ENCODE measurements at regions not wholly inside any gene's neighbourhood (a gene's known extent, or its start where the extent isn't known, plus 50 kb on each side); places are given as distances from the start of the nearest gene placed in this dataset.

DNA sequence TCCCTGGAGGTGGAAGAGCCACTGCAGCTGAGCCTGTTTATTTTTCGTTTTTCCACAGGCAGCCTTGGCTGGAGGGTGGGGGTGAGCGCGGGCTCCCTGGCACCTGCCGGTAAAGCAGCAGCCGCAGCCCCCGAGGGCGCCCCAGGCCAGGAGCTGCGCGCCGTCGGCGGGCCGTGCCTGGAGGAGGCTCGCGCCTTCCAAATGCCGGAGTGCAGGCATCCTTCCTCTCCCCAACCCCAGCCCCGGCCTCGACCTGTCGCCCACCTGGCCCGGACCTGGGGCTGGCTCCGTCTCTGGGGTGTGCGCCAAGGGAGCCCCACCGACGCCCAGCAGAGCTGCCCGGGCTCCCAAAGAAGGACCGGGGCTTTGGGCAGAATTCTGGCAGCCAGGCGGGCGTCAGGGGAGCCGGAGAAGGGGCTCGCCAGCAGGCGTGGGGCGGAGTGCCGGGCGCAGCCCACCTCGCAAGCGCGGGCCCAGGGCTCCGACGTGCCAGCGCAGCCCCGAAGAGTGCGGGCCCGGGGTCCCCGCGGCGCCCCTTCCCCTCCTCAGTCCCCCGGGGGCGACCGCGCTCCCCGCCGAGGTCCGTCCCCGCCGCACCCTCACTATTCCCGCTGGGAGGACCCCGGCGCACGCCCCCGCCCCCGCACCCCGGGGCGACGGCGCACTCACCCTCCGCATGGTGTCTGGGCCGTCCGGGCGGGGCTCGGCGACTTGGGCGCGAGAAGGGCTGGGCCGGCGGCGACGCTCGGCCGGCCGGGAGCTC lies 130.3 kb downstream of the NDUFA12 start:
- intact Hi-C loops (cut with micrococcal nuclease), result loop anchor here (10.0 kb wide), 1 partner anchor 268 kb away; no protein-coding TSS in a partner anchor
- no peak overlapping the region for H3K4me3 Mint-ChIP-seq
- DNase-seq, result no peak
- H3K4me1 Mint-ChIP-seq (ENCODE audit: low read depth), result peaks cover 17% of the 10 kb centered on the region
- CTCF ChIA-PET, result no interaction called here
- H3K9me3 Mint-ChIP-seq, result no peaks in the 10 kb centered on the region
- POLR2A ChIA-PET, result interaction anchor here (0.6 to 0.7 kb wide), 2 partner anchors 60 to 315 kb away, joined by 4 read pairs; no protein-coding TSS in a partner anchor
- peaks cover 54% of the 10 kb centered on the region for H3K27me3 Mint-ChIP-seq
- no peak overlapping the region for H3K27ac Mint-ChIP-seq
- H3K36me3 Mint-ChIP-seq, result no peaks in the 10 kb centered on the region

DNA sequence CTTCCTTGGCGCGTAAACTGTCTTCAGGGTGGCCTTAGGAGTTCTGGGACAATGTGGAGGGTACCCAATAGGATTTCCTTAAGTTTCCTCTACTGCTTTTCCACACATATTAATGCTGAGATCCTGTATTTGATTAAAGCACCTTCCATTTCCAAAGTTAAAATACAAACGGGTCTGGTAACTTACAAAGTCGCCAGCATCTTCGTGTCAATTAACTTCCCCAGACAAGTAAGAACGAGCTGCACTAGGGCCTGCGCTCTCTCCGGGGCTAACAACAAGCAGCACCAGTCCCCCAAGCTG lies 130.9 kb downstream of the NDUFA12 start:
- no peak overlapping the region for H3K27ac Mint-ChIP-seq
- H3K4me3 Mint-ChIP-seq, result no peak overlapping the region
- peaks cover 51% of the 10 kb centered on the region for H3K27me3 Mint-ChIP-seq
- intact Hi-C loops (cut with micrococcal nuclease), result loop anchor here (10.0 kb wide), 1 partner anchor 268 kb away; no protein-coding TSS in a partner anchor
- POLR2A ChIA-PET, result interaction anchor here (0.6 to 0.7 kb wide), 2 partner anchors 61 to 314 kb away, joined by 4 read pairs; no protein-coding TSS in a partner anchor
- no peaks in the 10 kb centered on the region for H3K9me3 Mint-ChIP-seq
- peaks cover 17% of the 10 kb centered on the region for H3K4me1 Mint-ChIP-seq (ENCODE audit: low read depth)
- no peak for DNase-seq
- H3K36me3 Mint-ChIP-seq, result no peaks in the 10 kb centered on the region
- CTCF ChIA-PET, result no interaction called here

DNA sequence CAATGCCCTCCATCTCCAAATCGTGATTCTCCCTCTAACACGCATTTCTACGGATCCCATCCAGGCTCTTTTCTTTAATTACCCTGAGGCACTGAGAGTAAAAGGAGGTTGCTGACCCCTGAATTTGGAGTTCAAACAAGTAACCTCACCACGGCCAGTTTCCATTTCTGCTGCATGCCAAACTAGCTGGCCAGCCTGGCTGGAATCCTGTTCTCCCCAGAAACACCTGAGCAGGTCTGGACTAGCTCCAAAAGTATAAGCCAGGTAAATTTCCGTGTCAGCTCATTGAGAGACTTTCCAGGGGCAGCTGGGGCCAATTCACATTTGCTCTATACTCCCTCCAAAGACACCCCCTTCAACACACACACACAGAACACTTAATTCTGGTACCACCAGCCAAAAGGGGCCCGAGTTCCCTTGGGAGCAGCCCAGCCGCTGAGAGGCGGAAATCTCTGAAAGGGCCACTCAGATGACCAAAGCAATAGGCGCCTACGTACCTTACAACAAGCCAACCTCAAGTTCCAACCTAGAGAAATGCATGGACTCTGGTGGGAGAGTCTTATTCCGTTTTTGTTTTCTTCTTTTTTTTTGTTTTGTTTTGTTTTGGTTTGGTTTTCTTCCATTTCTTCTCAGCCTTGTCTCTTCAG lies 131.4 kb downstream of the NDUFA12 start:
- intact Hi-C loops (cut with micrococcal nuclease), result loop anchor here (10.0 kb wide), 1 partner anchor 267 kb away; no protein-coding TSS in a partner anchor
- POLR2A ChIA-PET, result interaction anchor here (0.6 to 0.7 kb wide), 3 partner anchors 61 to 1237 kb away, joined by 3 to 4 read pairs (median 4); no protein-coding TSS in a partner anchor
- no peaks in the 10 kb centered on the region for H3K36me3 Mint-ChIP-seq
- no peak overlapping the region for H3K27ac Mint-ChIP-seq
- H3K9me3 Mint-ChIP-seq, result no peaks in the 10 kb centered on the region
- peaks cover 49% of the 10 kb centered on the region for H3K27me3 Mint-ChIP-seq
- H3K4me1 Mint-ChIP-seq (ENCODE audit: low read depth), result peaks cover 17% of the 10 kb centered on the region
- CTCF ChIA-PET, result no interaction called here
- no peak for DNase-seq
- no peak overlapping the region for H3K4me3 Mint-ChIP-seq

DNA sequence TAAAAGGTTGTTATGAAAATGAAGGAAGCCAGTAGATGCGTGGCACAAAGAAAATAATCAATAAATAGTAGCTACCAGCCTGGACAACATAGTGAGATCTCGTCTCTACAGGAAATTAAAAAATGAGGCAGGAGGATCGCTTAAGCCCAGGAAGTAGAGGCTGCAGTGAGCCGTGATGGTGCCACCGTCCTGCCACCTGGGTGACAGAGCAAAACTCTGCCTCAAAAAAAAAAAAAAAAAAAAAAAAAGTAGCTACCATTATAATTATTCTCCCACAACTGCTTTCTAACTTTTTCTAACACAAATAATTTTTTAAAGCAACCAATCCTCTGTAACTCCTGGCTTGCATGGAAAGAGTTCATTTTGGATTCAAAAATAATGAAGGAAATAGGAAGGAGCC lies 133.0 kb downstream of the NDUFA12 start:
- Mint-ChIP-seq H3K9me3 (no peaks in the 10 kb centered on the region), H3K27ac (no peak overlapping the region), H3K27me3 (peaks cover 43% of the 10 kb centered on the region), H3K4me3 (no peak overlapping the region), H3K4me1 (ENCODE audit: low read depth) (peaks cover 14% of the 10 kb centered on the region), H3K36me3 (no peaks in the 10 kb centered on the region)
- ChIA-PET POLR2A (no interaction called here), CTCF (no interaction called here)
- intact Hi-C loops (cut with micrococcal nuclease), result loop anchor here (10.0 kb wide), 1 partner anchor 266 kb away; no protein-coding TSS in a partner anchor
- DNase-seq, result no peak

DNA sequence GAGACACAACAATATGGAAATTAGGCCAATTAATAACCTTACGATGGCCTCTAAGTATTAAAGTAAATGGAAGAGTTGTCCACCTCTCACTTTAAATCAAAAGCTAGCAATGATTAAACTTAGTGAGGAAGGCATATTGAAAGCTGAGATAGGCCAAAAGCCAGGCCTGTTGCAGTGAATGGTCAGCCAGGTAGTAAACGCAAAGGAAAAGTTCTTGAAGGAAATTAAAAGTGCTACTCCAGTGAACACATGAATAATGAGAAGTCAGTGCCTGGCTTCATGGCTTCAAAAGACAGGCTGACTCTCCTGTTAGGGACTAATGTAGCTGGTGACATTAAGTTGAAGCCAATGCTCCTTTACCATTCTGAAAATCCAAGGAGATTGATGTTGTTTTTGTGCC lies 135.3 kb downstream of the NDUFA12 start:
- intact Hi-C loops (cut with micrococcal nuclease), result no loop called here
- no peak for DNase-seq
- Mint-ChIP-seq H3K36me3 (no peaks in the 10 kb centered on the region), H3K4me1 (ENCODE audit: low read depth) (no peaks in the 10 kb centered on the region), H3K27ac (no peak overlapping the region), H3K27me3 (peaks cover 27% of the 10 kb centered on the region), H3K4me3 (no peak overlapping the region), H3K9me3 (no peaks in the 10 kb centered on the region)
- ChIA-PET POLR2A (no interaction called here), CTCF (no interaction called here)

DNA sequence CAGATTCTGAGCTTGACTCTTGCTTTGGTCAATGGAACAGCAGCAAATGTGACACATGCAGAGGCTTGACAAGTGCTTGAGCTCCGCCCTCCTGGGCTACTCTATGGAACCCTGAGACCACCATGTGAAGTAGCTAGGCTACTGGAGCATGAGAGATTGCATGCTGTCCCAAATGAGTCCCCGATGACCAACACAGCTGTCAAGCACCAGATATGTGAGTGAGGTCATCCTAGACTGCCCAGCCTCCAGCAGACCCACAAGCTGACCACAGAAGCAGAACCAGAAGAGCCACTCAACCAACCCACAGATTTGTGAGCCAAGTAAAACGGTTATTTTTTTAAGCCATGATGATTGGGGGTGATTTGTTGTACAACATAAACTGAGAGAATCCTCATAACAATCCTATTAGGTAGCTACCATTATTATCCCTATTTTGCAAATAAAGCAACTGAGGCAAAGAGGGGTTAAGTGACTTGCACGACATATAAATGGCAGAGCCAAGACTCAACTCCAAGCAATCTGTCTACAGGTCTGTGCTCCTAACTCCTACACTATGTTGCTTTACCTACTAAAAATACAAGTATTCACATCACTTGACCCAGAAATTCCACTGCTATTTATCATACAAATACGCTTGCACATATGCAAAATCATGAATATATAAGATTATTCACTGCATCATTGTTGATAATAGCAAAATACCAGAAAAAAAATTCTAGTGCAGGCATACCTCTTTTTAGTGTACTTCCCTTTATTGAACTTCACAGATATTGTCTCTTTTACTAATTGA lies 136.2 kb downstream of the NDUFA12 start:
- Mint-ChIP-seq H3K4me3 (no peak overlapping the region), H3K9me3 (no peaks in the 10 kb centered on the region), H3K36me3 (no peaks in the 10 kb centered on the region), H3K4me1 (ENCODE audit: low read depth) (no peaks in the 10 kb centered on the region), H3K27me3 (peaks cover 23% of the 10 kb centered on the region), H3K27ac (no peak overlapping the region)
- intact Hi-C loops (cut with micrococcal nuclease), result no loop called here
- ChIA-PET CTCF (no interaction called here), POLR2A (no interaction called here)
- no peak for DNase-seq

DNA sequence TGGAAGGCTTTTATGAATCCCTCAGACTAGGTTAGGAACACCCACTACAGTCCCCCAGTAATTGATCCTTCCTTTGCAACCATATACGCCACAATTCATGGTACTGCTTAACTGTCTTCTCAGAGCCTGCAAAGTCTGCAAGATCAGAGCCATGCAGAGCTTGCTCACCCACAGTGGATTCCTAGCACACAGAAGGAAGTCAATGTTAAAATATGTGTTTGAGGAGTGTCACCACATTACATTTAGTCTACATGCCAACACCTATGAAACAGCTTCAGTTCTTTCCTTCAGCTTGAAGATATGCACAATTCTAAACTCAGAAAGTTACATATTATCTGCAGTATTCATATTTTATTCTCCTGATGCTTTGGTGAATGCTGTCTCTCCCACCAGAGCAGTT lies 138.5 kb downstream of the NDUFA12 start:
- DNase-seq, result no peak
- ChIA-PET POLR2A (no interaction called here), CTCF (interaction anchor here (1.0 kb wide), 1 partner anchor 18 kb away, joined by 3 read pairs; no protein-coding TSS in a partner anchor)
- Mint-ChIP-seq H3K4me3 (no peak overlapping the region), H3K27ac (no peak overlapping the region), H3K9me3 (no peaks in the 10 kb centered on the region), H3K27me3 (peaks cover 10% of the 10 kb centered on the region), H3K4me1 (ENCODE audit: low read depth) (no peaks in the 10 kb centered on the region), H3K36me3 (no peaks in the 10 kb centered on the region)
- intact Hi-C loops (cut with micrococcal nuclease), result no loop called here

DNA sequence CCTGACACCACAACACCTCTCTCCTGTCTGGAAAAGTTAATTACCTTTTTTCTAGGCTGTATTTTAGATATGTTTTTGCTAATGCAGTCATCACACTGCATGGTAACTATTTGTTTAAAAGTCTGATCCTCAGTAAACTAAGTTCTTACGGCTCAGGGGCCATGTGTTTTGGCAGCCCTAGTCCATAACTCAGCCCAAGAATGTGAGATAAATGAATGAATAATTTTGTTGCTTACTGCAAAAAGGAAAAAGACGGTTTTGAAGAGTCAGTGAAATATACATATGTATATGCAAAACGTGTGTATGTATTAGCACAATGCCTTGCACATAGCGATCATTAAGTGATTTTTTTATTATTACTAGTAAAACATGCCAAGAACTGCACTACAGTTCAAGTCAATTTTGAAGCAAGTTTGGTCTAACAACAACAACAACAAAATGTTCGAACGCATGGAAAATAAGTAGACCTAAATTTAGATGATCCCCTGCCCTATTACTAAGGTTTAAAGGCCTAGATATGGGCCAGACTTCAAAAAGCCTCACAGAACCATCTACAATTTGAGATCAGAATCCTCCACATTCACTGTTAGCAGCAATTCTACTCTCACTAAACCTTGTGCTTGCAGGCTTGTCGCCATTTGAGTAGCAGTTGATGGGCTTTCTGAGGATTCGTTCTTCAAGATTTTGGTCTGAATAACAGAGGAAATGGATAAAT lies 140.0 kb downstream of the NDUFA12 start:
- peaks cover 3% of the 10 kb centered on the region for H3K27me3 Mint-ChIP-seq
- H3K4me3 Mint-ChIP-seq, result no peak overlapping the region
- H3K36me3 Mint-ChIP-seq, result no peaks in the 10 kb centered on the region
- H3K27ac Mint-ChIP-seq, result no peak overlapping the region
- no peaks in the 10 kb centered on the region for H3K9me3 Mint-ChIP-seq
- ChIA-PET POLR2A (no interaction called here), CTCF (interaction anchor here (0.6 kb wide), 1 partner anchor 1556 kb away, joined by 7 read pairs; no protein-coding TSS in a partner anchor)
- no peaks in the 10 kb centered on the region for H3K4me1 Mint-ChIP-seq (ENCODE audit: low read depth)
- intact Hi-C loops (cut with micrococcal nuclease), result no loop called here
- no peak for DNase-seq

DNA sequence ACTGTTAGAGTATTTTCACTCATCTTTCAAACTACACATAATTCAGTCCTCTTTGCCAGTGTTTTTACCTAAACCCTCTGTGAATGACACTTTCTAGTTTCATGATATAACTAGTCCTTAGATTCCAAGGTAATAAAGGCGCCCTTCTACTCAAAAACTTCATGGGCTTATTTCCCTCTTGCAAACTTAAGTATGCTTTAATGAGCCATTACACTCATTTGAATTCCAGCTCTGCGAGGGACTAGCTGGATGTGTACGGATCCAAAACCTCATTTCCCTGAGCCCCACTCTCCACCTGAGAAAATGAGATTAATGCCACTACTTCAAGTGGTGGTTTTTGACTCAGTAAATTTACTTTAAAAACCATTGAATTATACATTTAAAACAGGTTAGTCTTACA lies 141.1 kb downstream of the NDUFA12 start:
- POLR2A ChIA-PET, result no interaction called here
- intact Hi-C loops (cut with micrococcal nuclease), result no loop called here
- H3K27ac Mint-ChIP-seq, result no peak overlapping the region
- H3K27me3 Mint-ChIP-seq, result peaks cover 5% of the 10 kb centered on the region
- H3K4me1 Mint-ChIP-seq (ENCODE audit: low read depth), result no peaks in the 10 kb centered on the region
- H3K9me3 Mint-ChIP-seq, result no peaks in the 10 kb centered on the region
- no peaks in the 10 kb centered on the region for H3K36me3 Mint-ChIP-seq
- no peak for DNase-seq
- CTCF ChIA-PET, result no interaction called here
- no peak overlapping the region for H3K4me3 Mint-ChIP-seq

DNA sequence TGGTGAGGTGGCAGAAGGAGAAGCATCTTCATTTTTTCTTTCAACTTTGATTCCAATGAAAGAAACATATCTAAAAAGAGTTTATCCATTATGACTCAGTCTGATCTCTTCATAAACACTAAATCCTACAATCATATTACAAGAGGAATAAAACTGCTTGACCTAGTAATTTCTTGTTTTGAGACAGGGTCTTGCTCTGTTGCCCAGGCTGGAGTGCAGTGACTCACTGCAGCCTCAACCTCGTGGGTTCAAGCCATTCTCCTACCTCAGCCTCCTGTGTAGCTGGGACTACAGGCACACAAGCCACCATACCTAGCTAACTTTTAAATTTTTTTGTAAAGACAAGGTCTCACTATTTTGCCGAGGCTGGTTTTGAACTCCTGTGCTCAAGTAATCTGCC lies 147.2 kb downstream of the NDUFA12 start:
- H3K36me3 Mint-ChIP-seq, result no peaks in the 10 kb centered on the region
- intact Hi-C loops (cut with micrococcal nuclease), result no loop called here
- no peak for DNase-seq
- no peak overlapping the region for H3K4me3 Mint-ChIP-seq
- H3K9me3 Mint-ChIP-seq, result no peaks in the 10 kb centered on the region
- H3K27ac Mint-ChIP-seq, result no peak overlapping the region
- H3K4me1 Mint-ChIP-seq (ENCODE audit: low read depth), result peaks cover 3% of the 10 kb centered on the region
- ChIA-PET CTCF (no interaction called here), POLR2A (no interaction called here)
- H3K27me3 Mint-ChIP-seq, result peaks cover 16% of the 10 kb centered on the region

DNA sequence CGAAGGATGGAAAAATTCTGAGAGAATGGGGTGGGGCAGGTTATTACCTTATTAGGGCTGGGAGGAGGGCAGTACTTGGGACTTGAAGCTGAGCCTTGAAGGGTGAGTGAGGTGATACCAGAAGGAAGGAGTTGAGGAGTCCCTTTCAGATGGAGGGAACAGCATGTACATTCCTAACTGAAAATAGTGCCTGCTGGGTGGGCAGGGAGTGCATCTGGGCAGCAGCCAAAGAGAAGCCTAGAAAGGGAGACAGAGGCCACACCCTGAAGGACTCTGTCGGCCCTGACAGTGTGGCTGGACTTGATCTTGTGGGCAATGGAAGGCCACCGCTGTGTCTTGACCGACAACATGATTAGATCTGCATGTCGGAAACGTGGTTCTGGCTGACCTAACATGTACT lies 147.6 kb downstream of the NDUFA12 start:
- Mint-ChIP-seq H3K27ac (no peak overlapping the region), H3K9me3 (no peaks in the 10 kb centered on the region), H3K36me3 (no peaks in the 10 kb centered on the region), H3K4me3 (no peak overlapping the region), H3K4me1 (ENCODE audit: low read depth) (peaks cover 3% of the 10 kb centered on the region), H3K27me3 (peaks cover 17% of the 10 kb centered on the region)
- POLR2A ChIA-PET, result interaction anchor here (0.6 kb wide), 1 partner anchor 100 kb away, joined by 3 read pairs; no protein-coding TSS in a partner anchor
- DNase-seq, result no peak
- CTCF ChIA-PET, result no interaction called here
- intact Hi-C loops (cut with micrococcal nuclease), result no loop called here

Data from activated CD4-positive, alpha-beta memory T cell treated with anti-CD3 and anti-CD28 coated beads for 36 hours (primary cell).